HG03175 (cell line): ENCODE measurements at regions not wholly inside any gene's neighbourhood (a gene's known extent, or its start where the extent isn't known, plus 50 kb on each side); places are given as distances from the start of the nearest gene placed in this dataset.

ENCODE experiments used
- ATAC-seq: cut with Tn5 transposase; IDR thresholded peaks from one replicate; pipeline ENCODE4 v1.9.1; 2021; ENCODE audit warnings: mild to moderate bottlenecking, moderate library complexity; ENCODE audit not compliant: unreplicated experiment

- no peak for ATAC-seq
Observed at GRCh38 chr6:160895562-160895961, 96.0 kb upstream of the MAP3K4 start.

GRCh38 chr6:160899671-160900430 is 91.7 kb upstream of the MAP3K4 start:
- no peak for ATAC-seq

GRCh38 chr6:160911949-160912348 is 79.6 kb upstream of the MAP3K4 start:
- no peak for ATAC-seq

GRCh38 chr6:160912411-160912810 is 79.2 kb upstream of the MAP3K4 start:
- ATAC-seq, result no peak

- ATAC-seq, result no peak
Observed at GRCh38 chr6:160917572-160917971, 74.0 kb upstream of the MAP3K4 start.

GRCh38 chr6:160919723-160920440 is 71.7 kb upstream of the MAP3K4 start:
- ATAC-seq, result no peak

GRCh38 chr6:160921095-160921494 is 70.5 kb upstream of the MAP3K4 start:
- no peak for ATAC-seq

GRCh38 chr6:160926281-160927276 is 65.0 kb upstream of the MAP3K4 start:
- no peak for ATAC-seq

- no peak for ATAC-seq
Observed at GRCh38 chr6:160927416-160927815, 64.2 kb upstream of the MAP3K4 start.

GRCh38 chr6:160929361-160929760 is 62.2 kb upstream of the MAP3K4 start:
- no peak for ATAC-seq

- ATAC-seq, result no peak
Observed at GRCh38 chr6:160929831-160930230, 61.7 kb upstream of the MAP3K4 start.

- peak; percentile 81 for ATAC-seq
Observed at GRCh38 chr6:160930547-160931377, 60.8 kb upstream of the MAP3K4 start.

- peak; percentile 2 for ATAC-seq
Observed at GRCh38 chr6:160931378-160932310, 59.9 kb upstream of the MAP3K4 start.

- ATAC-seq, result no peak
Observed at GRCh38 chr6:160933256-160933655, 58.3 kb upstream of the MAP3K4 start.

GRCh38 chr6:160934157-160934556 is 57.4 kb upstream of the MAP3K4 start:
- no peak for ATAC-seq

- no peak for ATAC-seq
Observed at GRCh38 chr6:160940197-160940596, 51.4 kb upstream of the MAP3K4 start.
